ENCODE measurements at regions not wholly inside any gene's neighbourhood (a gene's known extent, or its start where the extent isn't known, plus 50 kb on each side); places are given as distances from the start of the nearest gene placed in this dataset.

DNA sequence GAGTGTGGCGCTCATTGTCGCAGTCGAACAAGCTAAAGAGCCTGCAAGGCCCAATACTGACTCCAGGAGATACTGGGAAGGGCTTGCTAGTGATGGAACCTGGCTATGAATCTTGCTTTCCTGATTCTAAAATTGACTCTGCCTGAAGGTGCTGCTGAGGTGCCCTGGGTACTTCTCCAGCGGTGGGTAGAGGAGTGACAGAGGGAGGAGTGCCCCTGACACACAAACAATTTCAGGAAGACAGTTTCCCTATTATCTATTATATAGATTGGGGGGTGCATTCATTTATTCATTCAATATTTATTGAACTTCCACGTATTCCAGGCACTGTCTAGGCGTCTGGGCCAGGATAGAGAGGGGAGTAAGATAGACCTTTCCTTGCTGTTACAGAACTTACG, 339.2 kb upstream of the GATB start:
- no peaks in the 10 kb centered on the region for H4K20me1 ChIP-seq (ENCODE audit: control insufficient read depth, insufficient read depth, insufficient read length)
- no peak overlapping the region for H3K4me2 ChIP-seq (ENCODE audit: insufficient read depth, insufficient read length, low read length)
- H4K91ac ChIP-seq (ENCODE audit: insufficient read length, low read depth, low read length): no peak overlapping the region
- H2AK5ac ChIP-seq (ENCODE audit: insufficient read length, low read length): no peak overlapping the region
- H3K27me3 ChIP-seq (ENCODE audit: insufficient read depth, low read length): no peaks in the 10 kb centered on the region
- H2BK120ac ChIP-seq (ENCODE audit: low read depth, low read length, poor library complexity, severe bottlenecking): no peak overlapping the region
- peaks cover 4% of the 10 kb centered on the region; the same call in 1 of the 2 replicates for H3K27me3 Mint-ChIP-seq (ENCODE audit: low read depth)
- no peak overlapping the region for H3T11ph ChIP-seq (ENCODE audit: low read length)
- H3K79me2 ChIP-seq (ENCODE audit: insufficient read depth, low read length): no peaks in the 10 kb centered on the region
- H3K9ac ChIP-seq (ENCODE audit: extremely low read depth, insufficient read length, low read length): no peak overlapping the region
- H4K8ac ChIP-seq (replicated peaks; ENCODE audit: insufficient read length, low read depth, low read length): no peak overlapping the region
- no peak overlapping the region for H3K14ac ChIP-seq (ENCODE audit: insufficient read depth, low read length)
- no peak overlapping the region for H2BK20ac ChIP-seq (ENCODE audit: low read depth, low read length, poor library complexity, severe bottlenecking)
- no peaks in the 10 kb centered on the region for H3K79me1 ChIP-seq (ENCODE audit: insufficient read depth, low read depth, low read length, poor library complexity, severe bottlenecking)
- H3K4me1 ChIP-seq (ENCODE audit: insufficient read depth, low read length): 0 out of 2 replicates have a peak, but pooled peaks cover 3% of the 10 kb centered on the region
- H3K4me1 Mint-ChIP-seq: peaks cover 8 to 10% of the 10 kb centered on the region in 2 experiments; a peak in 3 of 4 replicates
- no peaks in the 10 kb centered on the region for H3K23me2 ChIP-seq (ENCODE audit: insufficient read length, low read depth, low read length, poor library complexity, severe bottlenecking)
- no peak overlapping the region for H3K27ac ChIP-seq (ENCODE audit: insufficient read length, low read depth, low read length)
- no peak for DNase-seq
- no peak overlapping the region for H4K5ac ChIP-seq (ENCODE audit: insufficient read length, low read depth, low read length)
- no peak overlapping the region for H2BK5ac ChIP-seq (ENCODE audit: insufficient read length, low read length)
- no peak overlapping the region for H3K4me3 Mint-ChIP-seq
- H3K36me3 Mint-ChIP-seq (ENCODE audit: insufficient read depth in 1 of 3, low read depth in 3 of 3): no peaks in the 10 kb centered on the region; a peak in 1 of 7 replicates
- no peak overlapping the region for H3K18ac ChIP-seq (ENCODE audit: insufficient read length, low read depth, low read length)
- no peak overlapping the region for H2AFZ ChIP-seq (ENCODE audit: low read length)
- no peak overlapping the region for H3K56ac ChIP-seq (ENCODE audit: insufficient read length, low read depth, low read length)
- no peaks in the 10 kb centered on the region for H3K9me3 Mint-ChIP-seq
- WGBS (ENCODE audit: extremely low coverage, insufficient read length, low lambda C conversion rate): no CpG with 5 or more reads among the region's 7 CpGs
- no peak overlapping the region for H2BK12ac ChIP-seq (ENCODE audit: insufficient read length, low read depth, low read length)
- H3K27ac Mint-ChIP-seq: no peak overlapping the region
- TF ChIP-seq, protein P1, sequence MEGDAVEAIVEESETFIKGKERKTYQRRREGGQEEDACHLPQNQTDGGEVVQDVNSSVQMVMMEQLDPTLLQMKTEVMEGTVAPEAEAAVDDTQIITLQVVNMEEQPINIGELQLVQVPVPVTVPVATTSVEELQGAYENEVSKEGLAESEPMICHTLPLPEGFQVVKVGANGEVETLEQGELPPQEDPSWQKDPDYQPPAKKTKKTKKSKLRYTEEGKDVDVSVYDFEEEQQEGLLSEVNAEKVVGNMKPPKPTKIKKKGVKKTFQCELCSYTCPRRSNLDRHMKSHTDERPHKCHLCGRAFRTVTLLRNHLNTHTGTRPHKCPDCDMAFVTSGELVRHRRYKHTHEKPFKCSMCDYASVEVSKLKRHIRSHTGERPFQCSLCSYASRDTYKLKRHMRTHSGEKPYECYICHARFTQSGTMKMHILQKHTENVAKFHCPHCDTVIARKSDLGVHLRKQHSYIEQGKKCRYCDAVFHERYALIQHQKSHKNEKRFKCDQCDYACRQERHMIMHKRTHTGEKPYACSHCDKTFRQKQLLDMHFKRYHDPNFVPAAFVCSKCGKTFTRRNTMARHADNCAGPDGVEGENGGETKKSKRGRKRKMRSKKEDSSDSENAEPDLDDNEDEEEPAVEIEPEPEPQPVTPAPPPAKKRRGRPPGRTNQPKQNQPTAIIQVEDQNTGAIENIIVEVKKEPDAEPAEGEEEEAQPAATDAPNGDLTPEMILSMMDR (conservative IDR thresholded peaks at IDR 0.05): no peak
- H3K9me3 ChIP-seq (ENCODE audit: control insufficient read depth, low read depth, low read length): no peaks in the 10 kb centered on the region
- H3K23ac ChIP-seq (ENCODE audit: insufficient read length, low read depth, low read length): no peak overlapping the region
- H3K4ac ChIP-seq (ENCODE audit: low read depth, low read length): no peak overlapping the region
- no peak overlapping the region for H2BK15ac ChIP-seq (ENCODE audit: low read depth, low read length)
